ENCODE measurements at regions not wholly inside any gene's neighbourhood (a gene's known extent, or its start where the extent isn't known, plus 50 kb on each side); places are given as distances from the start of the nearest gene placed in this dataset.

- Histone ChIP-seq H3K9ac (ENCODE audit: low read length) (peak overlapping the region; percentile 20), H3K27me3 (ENCODE audit: control insufficient read depth, insufficient read depth, low read length) (peaks cover 3% of the 10 kb centered on the region; the same call in 1 of the 2 replicates), H3K4me1 (ENCODE audit: control insufficient read depth, insufficient read depth, low read length) (peaks cover 23% of the 10 kb centered on the region; the same call in 1 of the 2 replicates), H3K9me3 (ENCODE audit: control insufficient read depth, insufficient read depth, low read depth, low read length) (no peaks in the 10 kb centered on the region), H3K4me3 (ENCODE audit: low read depth, low read length) (no peak overlapping the region), H3K27ac (ENCODE audit: low read depth, low read length) (no peak overlapping the region), H3K36me3 (ENCODE audit: control insufficient read depth, insufficient read depth, low read length) (no peaks in the 10 kb centered on the region)
These were observed 120.5 kb upstream of the FGF3 start for GRCh38 chr11:69939551-69940245.

- H3K27ac ChIP-seq (ENCODE audit: low read depth, low read length) = no peak overlapping the region
- no peaks in the 10 kb centered on the region for H3K9me3 ChIP-seq (ENCODE audit: control insufficient read depth, insufficient read depth, low read depth, low read length)
- peaks cover 3% of the 10 kb centered on the region; the same call in 1 of the 2 replicates for H3K27me3 ChIP-seq (ENCODE audit: control insufficient read depth, insufficient read depth, low read length)
- H3K4me1 ChIP-seq (ENCODE audit: control insufficient read depth, insufficient read depth, low read length) = peaks cover 17% of the 10 kb centered on the region; the same call in 1 of the 2 replicates
- H3K4me3 ChIP-seq (ENCODE audit: low read depth, low read length) = no peak overlapping the region
- H3K36me3 ChIP-seq (ENCODE audit: control insufficient read depth, insufficient read depth, low read length) = no peaks in the 10 kb centered on the region
- peak overlapping the region; percentile 20 for H3K9ac ChIP-seq (ENCODE audit: low read length)
These were observed 121.0 kb upstream of the FGF3 start for GRCh38 chr11:69940246-69940610.

GRCh38 chr11:69941546-69942332 is 122.5 kb upstream of the FGF3 start:
- peaks cover 15% of the 10 kb centered on the region for H3K4me1 ChIP-seq (ENCODE audit: control insufficient read depth, insufficient read depth, low read length)
- no peak overlapping the region for H3K4me3 ChIP-seq (ENCODE audit: low read depth, low read length)
- H3K27ac ChIP-seq (ENCODE audit: low read depth, low read length) = no peak overlapping the region
- no peak overlapping the region for H3K9ac ChIP-seq (ENCODE audit: low read length)
- H3K9me3 ChIP-seq (ENCODE audit: control insufficient read depth, insufficient read depth, low read depth, low read length) = no peaks in the 10 kb centered on the region
- no peaks in the 10 kb centered on the region for H3K36me3 ChIP-seq (ENCODE audit: control insufficient read depth, insufficient read depth, low read length)
- H3K27me3 ChIP-seq (ENCODE audit: control insufficient read depth, insufficient read depth, low read length) = peaks cover 6% of the 10 kb centered on the region; the same call in 1 of the 2 replicates

- Histone ChIP-seq H3K36me3 (ENCODE audit: control insufficient read depth, insufficient read depth, low read length) (no peaks in the 10 kb centered on the region), H3K4me3 (ENCODE audit: low read depth, low read length) (no peak overlapping the region), H3K9ac (ENCODE audit: low read length) (no peak overlapping the region), H3K27ac (ENCODE audit: low read depth, low read length) (no peak overlapping the region), H3K9me3 (ENCODE audit: control insufficient read depth, insufficient read depth, low read depth, low read length) (no peaks in the 10 kb centered on the region), H3K27me3 (ENCODE audit: control insufficient read depth, insufficient read depth, low read length) (peaks cover 8% of the 10 kb centered on the region; the same call in 1 of the 2 replicates), H3K4me1 (ENCODE audit: control insufficient read depth, insufficient read depth, low read length) (peaks cover 17% of the 10 kb centered on the region)
These were observed 123.2 kb upstream of the FGF3 start for GRCh38 chr11:69942333-69942820.

GRCh38 chr11:69943066-69943465 is 123.8 kb upstream of the FGF3 start:
- H3K36me3 ChIP-seq (ENCODE audit: control insufficient read depth, insufficient read depth, low read length) = no peaks in the 10 kb centered on the region
- H3K9ac ChIP-seq (ENCODE audit: low read length) = no peak overlapping the region
- peaks cover 24% of the 10 kb centered on the region for H3K4me1 ChIP-seq (ENCODE audit: control insufficient read depth, insufficient read depth, low read length)
- no peak overlapping the region for H3K4me3 ChIP-seq (ENCODE audit: low read depth, low read length)
- H3K27ac ChIP-seq (ENCODE audit: low read depth, low read length) = no peak overlapping the region
- H3K9me3 ChIP-seq (ENCODE audit: control insufficient read depth, insufficient read depth, low read depth, low read length) = no peaks in the 10 kb centered on the region
- peaks cover 8% of the 10 kb centered on the region; the same call in 1 of the 2 replicates for H3K27me3 ChIP-seq (ENCODE audit: control insufficient read depth, insufficient read depth, low read length)

- H3K9me3 ChIP-seq (ENCODE audit: control insufficient read depth, insufficient read depth, low read depth, low read length) = no peaks in the 10 kb centered on the region
- H3K9ac ChIP-seq (ENCODE audit: low read length) = no peak overlapping the region
- no peak overlapping the region for H3K27ac ChIP-seq (ENCODE audit: low read depth, low read length)
- no peak overlapping the region for H3K4me3 ChIP-seq (ENCODE audit: low read depth, low read length)
- no peaks in the 10 kb centered on the region for H3K36me3 ChIP-seq (ENCODE audit: control insufficient read depth, insufficient read depth, low read length)
- peaks cover 28% of the 10 kb centered on the region for H3K4me1 ChIP-seq (ENCODE audit: control insufficient read depth, insufficient read depth, low read length)
- H3K27me3 ChIP-seq (ENCODE audit: control insufficient read depth, insufficient read depth, low read length) = peaks cover 8% of the 10 kb centered on the region; the same call in 1 of the 2 replicates
These were observed 124.3 kb upstream of the FGF3 start for GRCh38 chr11:69943506-69943905.

- no peak overlapping the region for H3K9ac ChIP-seq (ENCODE audit: low read length)
- no peak overlapping the region for H3K4me3 ChIP-seq (ENCODE audit: low read depth, low read length)
- H3K9me3 ChIP-seq (ENCODE audit: control insufficient read depth, insufficient read depth, low read depth, low read length) = no peaks in the 10 kb centered on the region
- peaks cover 8% of the 10 kb centered on the region; the same call in 1 of the 2 replicates for H3K27me3 ChIP-seq (ENCODE audit: control insufficient read depth, insufficient read depth, low read length)
- no peak overlapping the region for H3K27ac ChIP-seq (ENCODE audit: low read depth, low read length)
- H3K36me3 ChIP-seq (ENCODE audit: control insufficient read depth, insufficient read depth, low read length) = no peaks in the 10 kb centered on the region
- H3K4me1 ChIP-seq (ENCODE audit: control insufficient read depth, insufficient read depth, low read length) = peaks cover 36% of the 10 kb centered on the region
These were observed 125.1 kb upstream of the FGF3 start for GRCh38 chr11:69944146-69944795.

GRCh38 chr11:69945157-69945556 is 125.9 kb upstream of the FGF3 start:
- H3K4me1 ChIP-seq (ENCODE audit: control insufficient read depth, insufficient read depth, low read length) = peaks cover 36% of the 10 kb centered on the region
- H3K27me3 ChIP-seq (ENCODE audit: control insufficient read depth, insufficient read depth, low read length) = peaks cover 8% of the 10 kb centered on the region; the same call in 1 of the 2 replicates
- H3K9ac ChIP-seq (ENCODE audit: low read length) = no peak overlapping the region
- H3K9me3 ChIP-seq (ENCODE audit: control insufficient read depth, insufficient read depth, low read depth, low read length) = no peaks in the 10 kb centered on the region
- H3K4me3 ChIP-seq (ENCODE audit: low read depth, low read length) = no peak overlapping the region
- no peak overlapping the region for H3K27ac ChIP-seq (ENCODE audit: low read depth, low read length)
- H3K36me3 ChIP-seq (ENCODE audit: control insufficient read depth, insufficient read depth, low read length) = no peaks in the 10 kb centered on the region

GRCh38 chr11:69947059-69947792 is 128.0 kb upstream of the FGF3 start:
- peaks cover 30% of the 10 kb centered on the region for H3K4me1 ChIP-seq (ENCODE audit: control insufficient read depth, insufficient read depth, low read length)
- no peak overlapping the region for H3K9ac ChIP-seq (ENCODE audit: low read length)
- no peaks in the 10 kb centered on the region for H3K36me3 ChIP-seq (ENCODE audit: control insufficient read depth, insufficient read depth, low read length)
- peaks cover 5% of the 10 kb centered on the region for H3K9me3 ChIP-seq (ENCODE audit: control insufficient read depth, insufficient read depth, low read depth, low read length)
- peaks cover 8% of the 10 kb centered on the region; the same call in 1 of the 2 replicates for H3K27me3 ChIP-seq (ENCODE audit: control insufficient read depth, insufficient read depth, low read length)
- H3K27ac ChIP-seq (ENCODE audit: low read depth, low read length) = no peak overlapping the region
- H3K4me3 ChIP-seq (ENCODE audit: low read depth, low read length) = no peak overlapping the region

GRCh38 chr11:69947793-69948255 is 128.6 kb upstream of the FGF3 start:
- Histone ChIP-seq H3K27me3 (ENCODE audit: control insufficient read depth, insufficient read depth, low read length) (peaks cover 8% of the 10 kb centered on the region; the same call in 1 of the 2 replicates), H3K4me1 (ENCODE audit: control insufficient read depth, insufficient read depth, low read length) (peaks cover 30% of the 10 kb centered on the region), H3K36me3 (ENCODE audit: control insufficient read depth, insufficient read depth, low read length) (no peaks in the 10 kb centered on the region), H3K27ac (ENCODE audit: low read depth, low read length) (no peak overlapping the region; the same call in 1 of the 2 replicates), H3K9ac (ENCODE audit: low read length) (peak overlapping the region; percentile 51), H3K9me3 (ENCODE audit: control insufficient read depth, insufficient read depth, low read depth, low read length) (peaks cover 5% of the 10 kb centered on the region), H3K4me3 (ENCODE audit: low read depth, low read length) (no peak overlapping the region)
